ENCODE measurements at regions not wholly inside any gene's neighbourhood (a gene's known extent, or its start where the extent isn't known, plus 50 kb on each side); places are given as distances from the start of the nearest gene placed in this dataset.

- TF ChIP-seq POLR2A (IDR thresholded peaks at IDR 0.05) (no peak), CTCF (IDR thresholded peaks at IDR 0.05) (no peak)
- intact Hi-C loops (cut with DNase I) = no loop called here
- Histone ChIP-seq H3K4me1 (no peaks in the 10 kb centered on the region), H3K27ac (no peak overlapping the region), H3K4me3 (no peak overlapping the region), H3K27me3 (no peaks in the 10 kb centered on the region), H3K36me3 (no peaks in the 10 kb centered on the region), H3K9me3 (no peaks in the 10 kb centered on the region)
- DNase-seq = no peak
- 0 to 45% (median 2%) methylated on average over 1 of the region's 1 CpG for WGBS, 4 donors
- no peak for ATAC-seq
Observed at GRCh38 chr13:58852076-58852475, 1220.5 kb downstream of the PCDH17 start.

GRCh38 chr13:58855283-58855682, 1223.7 kb downstream of the PCDH17 start:
- WGBS, 4 donors = 48 to 73% (median 58%) methylated on average over 1 of the region's 1 CpG
- no peak for TF ChIP-seq CTCF (IDR thresholded peaks at IDR 0.05)
- no peak for TF ChIP-seq POLR2A (IDR thresholded peaks at IDR 0.05)

GRCh38 chr13:58858870-58859371, 1227.4 kb downstream of the PCDH17 start:
- Histone ChIP-seq H3K4me3 (no peak overlapping the region), H3K27ac (no peak overlapping the region), H3K9me3 (no peaks in the 10 kb centered on the region), H3K27me3 (no peaks in the 10 kb centered on the region), H3K4me1 (no peaks in the 10 kb centered on the region), H3K36me3 (no peaks in the 10 kb centered on the region)
- ATAC-seq (no peak), DNase-seq (peak in 1 of 5 donors; percentile 61)
- TF ChIP-seq POLR2A (IDR thresholded peaks at IDR 0.05) (no peak), CTCF (IDR thresholded peaks at IDR 0.05) (no peak)
- 96 to 98% (median 97%) methylated on average over 24 to 37 of the region's 37 CpGs for WGBS, 4 donors
- intact Hi-C loops (cut with DNase I) = no loop called here

More at GRCh38 chr13:58855283-58855682, 1223.7 kb downstream of the PCDH17 start:
- Histone ChIP-seq H3K36me3 (no peaks in the 10 kb centered on the region), H3K27ac (no peak overlapping the region), H3K4me3 (no peak overlapping the region), H3K4me1 (no peaks in the 10 kb centered on the region), H3K9me3 (no peaks in the 10 kb centered on the region), H3K27me3 (no peaks in the 10 kb centered on the region)
- ATAC-seq (no peak), DNase-seq (no peak)
- intact Hi-C loops (cut with DNase I) = no loop called here

- no peak for ATAC-seq
- H3K9me3 ChIP-seq = peaks cover 0 to 7% (median 0%) of the 10 kb centered on the region in 12 donors
- H3K36me3 ChIP-seq = no peaks in the 10 kb centered on the region
- DNase-seq = no peak
- no peak for TF ChIP-seq CTCF (IDR thresholded peaks at IDR 0.05)
- TF ChIP-seq POLR2A (IDR thresholded peaks at IDR 0.05) = no peak
- H3K4me1 ChIP-seq = no peaks in the 10 kb centered on the region
- no peaks in the 10 kb centered on the region for H3K27me3 ChIP-seq
- no peak overlapping the region for H3K4me3 ChIP-seq
- no peak overlapping the region for H3K27ac ChIP-seq
- intact Hi-C loops (cut with DNase I) = no loop called here
Observed at GRCh38 chr13:58865286-58865685, 1233.7 kb downstream of the PCDH17 start.

All from heart left ventricle (tissue), 16 donors.